HT-29 (cell line): ENCODE measurements at regions not wholly inside any gene's neighbourhood (a gene's known extent, or its start where the extent isn't known, plus 50 kb on each side); places are given as distances from the start of the nearest gene placed in this dataset.
"Not testable (repeated sequence)": the region's sequence is repeated elsewhere in the genome, so short reads cannot be mapped to it uniquely, and the experiment has no call there.

Source experiments
- DNase-seq: peaks from one replicate; pipeline ENCODE4 v3.0.0-alpha.2; 2015; ENCODE audit warnings: low spot score

- DNase-seq = no peak
These were observed 504.1 kb downstream of the NTRK3 start for GRCh38 chr15:87752250-87752951.

GRCh38 chr15:87748483-87748882, 508.1 kb downstream of the NTRK3 start:
- no peak for DNase-seq

DNA sequence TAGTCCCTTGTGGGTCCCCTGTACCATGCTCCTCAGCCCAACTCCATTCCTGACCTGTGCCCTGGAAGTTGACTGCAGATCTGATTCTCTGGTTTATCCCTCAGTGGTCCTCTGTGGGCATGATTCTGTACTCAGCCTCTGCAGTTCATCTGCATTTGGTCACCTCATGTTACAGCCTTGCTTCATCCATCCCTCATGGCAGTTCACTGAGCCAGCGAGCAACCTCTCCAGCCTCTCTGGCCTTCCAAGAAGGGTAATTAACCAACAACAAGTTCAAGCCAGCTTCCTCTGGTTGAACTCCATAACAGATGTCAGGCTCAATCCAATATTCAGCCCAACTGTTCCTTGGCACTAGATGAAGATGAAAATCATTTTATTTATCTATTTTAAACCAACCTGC, 509.5 kb downstream of the NTRK3 start:
- no peak for DNase-seq

DNA sequence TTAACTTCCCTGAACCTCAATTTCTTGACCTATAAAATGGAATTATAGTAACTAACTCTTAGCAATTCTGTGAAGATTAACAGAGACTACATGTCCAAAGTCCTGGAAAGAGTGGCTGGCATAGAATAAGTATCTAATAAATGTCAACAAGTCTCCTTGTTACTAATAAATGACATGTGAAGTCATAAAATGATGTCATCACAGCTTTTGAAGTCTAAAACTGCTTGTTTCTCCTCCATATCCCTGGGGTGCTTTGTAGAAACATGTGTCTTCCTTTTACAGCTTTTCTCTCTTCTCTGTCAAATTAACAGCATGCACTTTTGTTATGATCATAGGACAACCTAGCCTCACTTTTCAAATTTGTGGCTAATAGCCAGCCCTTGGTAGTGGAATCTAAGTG, 510.2 kb downstream of the NTRK3 start:
- DNase-seq = no peak

- no peak for DNase-seq
These were observed 511.7 kb downstream of the NTRK3 start for GRCh38 chr15:87744815-87745214.

DNA sequence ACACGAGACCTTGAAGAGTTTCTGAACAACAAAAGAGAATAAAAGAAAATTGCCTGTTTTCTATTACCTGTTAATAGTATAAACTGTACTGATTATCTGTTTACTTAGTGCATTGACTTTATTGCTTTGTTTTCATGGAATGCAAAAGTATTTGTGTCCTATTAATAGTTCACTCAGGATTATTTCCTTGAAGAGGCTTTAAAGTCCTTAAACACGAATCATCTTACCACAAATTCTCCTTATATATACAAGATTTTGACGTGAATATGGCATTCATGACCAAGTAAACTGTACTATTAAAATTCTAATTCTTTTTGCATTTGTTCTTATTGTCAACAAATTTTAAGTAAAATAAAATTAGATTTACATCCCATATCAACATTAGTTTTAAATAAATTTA, 513.0 kb downstream of the NTRK3 start:
- DNase-seq = no peak

GRCh38 chr15:87741350-87741749, 515.2 kb downstream of the NTRK3 start:
- no peak for DNase-seq

- no peak for DNase-seq
These were observed 515.7 kb downstream of the NTRK3 start for GRCh38 chr15:87740655-87741344.

DNA sequence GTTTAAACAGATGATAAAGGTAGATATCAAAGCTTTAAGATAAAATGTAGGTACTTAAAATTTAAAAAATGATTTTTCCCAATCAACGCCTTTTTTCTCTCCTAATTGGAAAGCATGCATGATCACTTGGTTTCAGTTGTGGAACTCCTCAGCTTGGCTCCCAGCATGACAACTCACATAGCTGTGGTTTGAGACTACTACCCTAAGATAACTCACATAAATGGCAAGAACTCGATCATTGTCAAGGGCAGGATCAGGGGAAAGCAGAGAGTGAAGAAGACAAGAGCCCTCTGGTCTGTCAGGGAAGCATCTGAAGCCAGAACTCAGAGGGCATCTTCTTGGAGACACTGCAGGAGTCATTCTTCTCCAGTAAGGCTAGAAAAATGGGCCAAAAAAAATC, 516.7 kb downstream of the NTRK3 start:
- DNase-seq = no peak

DNA sequence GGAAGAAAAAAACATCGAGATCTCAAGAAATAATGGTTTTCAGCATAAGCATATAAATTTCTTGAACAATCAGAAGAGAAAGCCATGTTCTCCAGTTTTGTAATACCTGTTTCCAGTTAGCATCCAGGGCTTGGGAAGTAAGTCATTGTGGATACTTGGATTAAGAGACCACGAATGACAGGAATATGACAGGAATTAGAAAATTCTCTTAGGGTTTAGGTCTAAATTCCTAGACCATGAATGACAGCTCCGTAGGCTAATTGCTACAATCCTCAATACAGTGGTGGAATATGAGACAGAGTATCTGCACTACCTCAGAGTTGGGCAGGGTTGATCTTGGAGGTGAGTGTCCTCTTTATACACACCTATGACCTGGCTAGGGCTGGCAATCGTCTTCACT, 517.5 kb downstream of the NTRK3 start:
- DNase-seq = no peak

DNA sequence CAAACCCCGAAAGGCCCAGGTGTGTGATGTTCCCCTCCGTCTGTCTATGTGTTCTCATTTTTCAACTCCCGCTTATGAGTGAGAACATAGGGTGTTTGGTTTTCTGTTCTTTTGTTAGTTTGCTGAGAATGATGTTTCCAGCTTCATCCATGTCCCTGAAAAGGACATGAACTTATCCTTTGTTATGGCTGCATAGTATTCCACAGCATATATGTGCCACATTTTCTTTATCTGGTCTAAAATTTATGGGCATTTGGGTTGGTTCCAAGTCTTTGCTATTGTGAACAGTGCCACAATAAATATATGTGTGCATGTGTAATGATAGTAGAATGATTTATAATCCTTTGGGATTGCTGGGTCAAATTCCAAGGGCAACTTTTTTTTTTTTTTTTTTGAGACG, 519.1 kb downstream of the NTRK3 start:
- DNase-seq = not testable (repeated sequence)

DNA sequence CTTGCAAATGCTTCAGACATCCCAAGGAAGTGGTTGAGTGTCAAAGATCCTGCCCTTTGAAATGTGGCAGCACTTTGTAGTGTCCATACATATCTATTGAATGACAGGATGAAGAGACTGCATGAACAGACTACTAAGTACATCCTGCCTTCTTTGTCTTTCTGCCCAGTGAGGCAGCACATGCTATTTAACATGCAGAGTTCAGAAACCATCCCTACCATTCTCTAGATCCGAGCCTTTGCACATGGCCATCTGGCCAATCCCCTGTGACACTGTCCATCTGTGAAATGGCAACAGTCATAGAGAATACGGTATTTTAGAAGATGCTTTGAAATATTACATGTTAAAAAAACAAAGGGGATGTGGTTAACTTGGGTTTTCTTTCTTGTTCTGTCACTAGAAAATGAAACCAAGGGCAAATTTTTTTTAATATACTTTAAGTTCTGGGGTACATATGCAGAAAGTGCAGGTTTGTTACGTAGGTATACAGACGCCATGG, 519.6 kb downstream of the NTRK3 start:
- DNase-seq = no peak

DNA sequence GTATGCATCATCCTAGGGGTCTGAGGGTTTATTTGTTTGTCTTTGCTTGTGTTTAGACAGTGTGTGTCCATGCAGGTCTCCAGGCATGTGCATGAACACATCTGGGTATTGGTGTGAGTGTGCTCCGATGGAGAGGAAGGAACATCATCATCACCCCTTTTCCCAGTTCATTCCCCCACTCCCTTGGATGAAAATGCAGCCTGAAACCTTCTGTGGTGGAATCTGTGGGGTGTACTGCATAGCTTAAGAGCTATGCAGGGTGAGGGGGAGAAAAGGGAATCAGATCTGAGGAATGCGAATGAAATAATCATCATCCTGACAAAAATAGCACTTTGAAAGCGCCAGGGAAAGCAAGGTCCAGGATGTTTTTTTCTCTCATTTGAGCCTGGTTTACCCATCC, 520.1 kb downstream of the NTRK3 start:
- DNase-seq = no peak

DNA sequence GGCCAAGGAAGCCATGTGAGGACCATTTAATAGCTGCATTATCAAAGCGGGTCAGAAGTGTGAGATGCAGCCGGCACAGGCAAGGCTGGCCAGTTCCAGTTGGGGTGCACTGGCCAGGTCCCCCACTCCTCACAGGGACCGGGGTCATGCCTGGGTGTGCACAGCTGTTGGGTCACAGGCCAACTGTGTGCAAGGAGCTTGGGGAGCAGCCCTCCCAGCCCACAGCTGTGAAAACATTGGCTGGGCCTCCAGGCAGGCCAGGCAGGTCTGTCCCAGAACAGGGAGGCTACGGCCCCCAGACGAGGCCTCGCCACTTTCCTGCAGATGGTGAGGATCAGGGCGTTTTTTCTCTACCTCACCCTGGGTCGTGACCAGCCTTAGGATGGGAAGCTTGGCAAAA, 521.0 kb downstream of the NTRK3 start:
- DNase-seq = no peak

GRCh38 chr15:87734571-87735373, 521.8 kb downstream of the NTRK3 start:
- no peak for DNase-seq

DNA sequence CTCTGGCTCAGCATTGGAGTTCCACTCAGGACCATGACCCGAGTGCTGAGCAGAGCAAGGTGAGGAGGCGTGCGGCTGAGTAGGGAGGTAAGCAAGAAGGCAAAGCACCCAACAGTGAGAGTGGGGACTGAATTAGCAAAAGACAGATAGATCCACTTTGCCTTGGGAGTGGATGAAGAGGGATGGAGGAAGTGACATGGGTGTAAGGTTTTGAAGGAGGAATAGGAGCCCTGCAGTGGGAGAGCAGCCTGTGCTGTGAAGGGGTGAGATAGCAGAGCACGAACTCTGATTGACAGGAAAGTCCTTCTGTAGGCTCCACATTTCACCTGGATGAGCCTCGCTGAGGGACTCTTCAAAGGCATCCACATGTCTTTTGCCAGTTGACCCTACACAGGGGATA, 522.6 kb downstream of the NTRK3 start:
- DNase-seq = no peak

- DNase-seq = no peak
These were observed 523.0 kb downstream of the NTRK3 start for GRCh38 chr15:87733541-87733941.

GRCh38 chr15:87732976-87733375, 523.6 kb downstream of the NTRK3 start:
- no peak for DNase-seq

DNA sequence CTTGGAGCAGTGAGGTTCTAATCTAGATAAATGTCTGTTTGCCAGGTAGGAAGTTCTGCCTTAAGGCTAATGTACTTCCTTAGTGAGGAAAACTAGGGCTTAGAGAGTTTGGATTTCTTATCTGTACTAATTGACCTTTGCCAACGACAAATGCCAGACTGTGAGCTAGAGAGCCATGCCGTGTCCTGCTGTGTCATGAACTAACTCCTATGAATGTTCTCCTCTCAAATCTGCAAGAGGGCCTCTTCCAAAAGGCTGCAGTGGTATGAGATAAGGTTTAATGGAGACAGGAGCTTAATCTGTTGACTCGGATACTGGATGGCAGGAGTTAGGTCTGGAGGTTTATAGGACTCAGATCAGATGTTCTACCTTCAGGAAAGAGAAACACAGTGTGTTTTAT, 524.9 kb downstream of the NTRK3 start:
- DNase-seq = no peak

GRCh38 chr15:87730706-87731105, 525.8 kb downstream of the NTRK3 start:
- no peak for DNase-seq

- DNase-seq = no peak
These were observed 527.5 kb downstream of the NTRK3 start for GRCh38 chr15:87728998-87729397.

GRCh38 chr15:87727073-87727472, 529.5 kb downstream of the NTRK3 start:
- no peak for DNase-seq

GRCh38 chr15:87724330-87724729, 532.2 kb downstream of the NTRK3 start:
- no peak for DNase-seq
